ENCODE measurements at regions not wholly inside any gene's neighbourhood (a gene's known extent, or its start where the extent isn't known, plus 50 kb on each side); places are given as distances from the start of the nearest gene placed in this dataset.

GRCh38 chr2:64730551-64731262, 77.0 kb upstream of the SERTAD2 start:
- TF ChIP-seq POLR2AphosphoS5 (IDR thresholded peaks at IDR 0.05) = peak; percentile 16 to 81 (median 57)
- no peak for TF ChIP-seq POLR2A (IDR thresholded peaks at IDR 0.05)
- TF ChIP-seq, protein P1, sequence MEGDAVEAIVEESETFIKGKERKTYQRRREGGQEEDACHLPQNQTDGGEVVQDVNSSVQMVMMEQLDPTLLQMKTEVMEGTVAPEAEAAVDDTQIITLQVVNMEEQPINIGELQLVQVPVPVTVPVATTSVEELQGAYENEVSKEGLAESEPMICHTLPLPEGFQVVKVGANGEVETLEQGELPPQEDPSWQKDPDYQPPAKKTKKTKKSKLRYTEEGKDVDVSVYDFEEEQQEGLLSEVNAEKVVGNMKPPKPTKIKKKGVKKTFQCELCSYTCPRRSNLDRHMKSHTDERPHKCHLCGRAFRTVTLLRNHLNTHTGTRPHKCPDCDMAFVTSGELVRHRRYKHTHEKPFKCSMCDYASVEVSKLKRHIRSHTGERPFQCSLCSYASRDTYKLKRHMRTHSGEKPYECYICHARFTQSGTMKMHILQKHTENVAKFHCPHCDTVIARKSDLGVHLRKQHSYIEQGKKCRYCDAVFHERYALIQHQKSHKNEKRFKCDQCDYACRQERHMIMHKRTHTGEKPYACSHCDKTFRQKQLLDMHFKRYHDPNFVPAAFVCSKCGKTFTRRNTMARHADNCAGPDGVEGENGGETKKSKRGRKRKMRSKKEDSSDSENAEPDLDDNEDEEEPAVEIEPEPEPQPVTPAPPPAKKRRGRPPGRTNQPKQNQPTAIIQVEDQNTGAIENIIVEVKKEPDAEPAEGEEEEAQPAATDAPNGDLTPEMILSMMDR (IDR thresholded peaks at IDR 0.05) = no peak
- TF ChIP-seq EP300 (IDR thresholded peaks at IDR 0.05) = no peak

All from sigmoid colon (tissue), 4 donors.